Stimulated activated CD4-positive, alpha-beta T cell treated with anti-CD3 and anti-CD28 coated beads, Interleukin-2, amount 100 ng/mL, for 48 hours (primary cell): ENCODE measurements at regions not wholly inside any gene's neighbourhood (a gene's known extent, or its start where the extent isn't known, plus 50 kb on each side); places are given as distances from the start of the nearest gene placed in this dataset.

ENCODE experiments used
- DNase-seq, 2 donors: peaks; one replicate each; pipeline ENCODE4 v3.0.0-alpha.2; 2020

- DNase-seq: no peak
Observed at GRCh38 chr5:7955476-7955875, 86.5 kb downstream of the MTRR start.

GRCh38 chr5:7957329-7957728, 88.4 kb downstream of the MTRR start:
- DNase-seq: no peak

GRCh38 chr5:7960142-7960541, 91.2 kb downstream of the MTRR start:
- no peak for DNase-seq

DNA sequence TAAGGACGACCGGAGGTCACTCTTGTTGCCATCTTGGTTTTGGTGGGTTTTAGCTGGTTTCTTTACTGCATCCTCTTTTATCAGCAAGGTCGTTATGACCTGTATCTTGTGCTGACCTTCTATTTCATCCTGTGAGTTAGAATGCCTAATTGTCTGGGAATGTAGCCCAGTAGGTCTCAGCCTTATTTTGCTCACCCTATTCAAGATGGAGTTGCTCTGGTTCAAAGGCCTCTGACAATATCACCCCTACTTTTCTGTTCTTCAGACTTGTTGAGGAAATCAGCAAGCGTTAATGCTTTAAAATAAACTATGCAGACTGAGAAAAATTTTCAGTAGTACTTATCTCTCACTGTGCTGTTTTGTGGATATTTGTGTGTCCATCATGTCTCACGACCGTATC, 92.6 kb downstream of the MTRR start:
- DNase-seq: no peak

DNA sequence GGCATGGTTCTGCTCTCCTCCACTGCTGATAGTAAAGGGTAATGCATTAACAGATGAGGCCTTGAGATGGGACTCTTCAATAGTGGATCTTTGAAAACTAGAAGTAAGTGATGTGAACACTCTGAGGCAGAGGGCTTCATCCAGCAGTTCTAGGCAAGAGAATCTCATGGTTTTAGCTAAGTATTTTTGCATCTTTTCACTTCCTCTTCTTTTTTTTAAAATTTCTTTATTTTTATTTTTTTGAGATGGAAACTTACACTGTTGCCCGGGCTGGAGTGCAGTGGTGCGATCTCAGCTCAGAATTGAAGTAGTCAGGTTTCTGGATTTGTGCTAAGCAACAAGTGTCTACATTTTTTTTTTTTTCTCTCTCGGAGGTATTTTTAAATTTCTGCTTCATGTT, 101.9 kb downstream of the MTRR start:
- DNase-seq: no peak

- no peak for DNase-seq
Observed at GRCh38 chr5:7976411-7977190, 107.7 kb downstream of the MTRR start.

DNA sequence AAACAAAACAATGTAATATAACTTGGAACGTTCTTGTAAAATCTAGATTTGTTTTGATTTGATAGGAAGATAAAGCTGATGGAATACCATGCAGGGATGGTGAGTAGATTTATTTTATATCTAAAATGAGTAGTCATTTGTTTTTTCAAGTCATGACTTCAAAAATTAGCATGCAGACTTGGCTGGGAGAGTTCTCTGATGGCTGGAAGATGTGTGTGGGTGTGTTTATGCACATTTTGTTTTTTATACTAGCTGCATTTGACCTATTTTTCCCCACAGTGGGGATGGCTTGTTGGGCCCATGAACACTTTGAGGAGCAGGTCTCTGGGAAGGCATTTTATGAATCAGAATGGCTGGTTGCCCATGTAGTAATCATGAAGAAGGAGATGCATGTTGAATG, 109.2 kb downstream of the MTRR start:
- no peak for DNase-seq

- no peak for DNase-seq
Observed at GRCh38 chr5:7978991-7979390, 110.0 kb downstream of the MTRR start.

DNA sequence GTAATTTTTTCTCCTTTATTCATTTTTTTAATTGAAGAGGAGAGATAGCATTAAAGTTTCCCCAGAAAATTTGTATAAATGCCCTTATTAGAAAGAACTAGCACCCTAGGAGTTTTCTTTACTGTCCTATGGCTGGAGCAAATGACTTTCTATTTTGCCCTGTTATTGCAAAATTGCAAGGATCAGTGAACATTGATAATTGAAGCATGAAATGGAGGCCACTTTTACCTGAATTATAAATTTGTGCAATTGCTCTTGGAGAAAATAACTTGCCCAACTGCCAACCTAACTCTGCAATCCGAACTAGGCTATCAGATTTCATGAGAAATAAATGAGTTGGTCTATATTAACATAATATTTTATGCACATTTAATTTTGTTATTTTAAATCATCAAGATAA, 111.9 kb downstream of the MTRR start:
- no peak for DNase-seq

- no peak for DNase-seq
Observed at GRCh38 chr5:7983433-7983832, 114.5 kb downstream of the MTRR start.

- no peak for DNase-seq
Observed at GRCh38 chr5:7991125-7991821, 122.3 kb downstream of the MTRR start.

DNA sequence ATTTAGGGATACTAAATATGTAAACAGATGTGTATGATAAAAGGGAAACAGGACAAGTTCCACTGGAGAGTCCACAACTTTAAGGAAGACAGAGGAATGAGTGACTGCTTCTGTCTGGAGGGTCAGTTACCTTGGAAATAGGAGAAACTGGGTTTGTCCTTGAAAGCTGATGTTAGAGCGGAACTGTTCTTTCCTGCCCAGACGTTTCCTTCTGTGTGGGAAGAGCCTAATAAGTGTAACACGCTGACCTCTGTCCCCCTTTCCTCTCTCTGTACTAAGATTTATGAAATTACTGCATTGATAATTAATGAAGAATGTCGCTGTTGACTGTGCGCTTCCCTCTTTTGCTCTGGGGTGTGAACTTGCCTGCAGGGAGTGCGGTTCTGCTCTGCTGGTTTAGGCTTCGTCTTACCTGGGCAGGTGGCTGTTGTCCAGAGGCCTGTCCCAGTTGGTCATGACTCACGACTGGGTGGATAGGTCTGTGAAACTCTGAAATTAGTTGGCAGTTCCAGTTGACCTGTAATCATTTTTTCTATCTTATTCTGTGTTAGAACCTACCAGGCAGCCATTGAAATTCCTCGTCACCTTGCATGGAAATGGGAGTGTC, 126.8 kb downstream of the MTRR start:
- DNase-seq: no peak

- no peak for DNase-seq
Observed at GRCh38 chr5:8005416-8005815, 136.5 kb downstream of the MTRR start.

- DNase-seq: no peak
Observed at GRCh38 chr5:8012131-8012977, 143.4 kb downstream of the MTRR start.

DNA sequence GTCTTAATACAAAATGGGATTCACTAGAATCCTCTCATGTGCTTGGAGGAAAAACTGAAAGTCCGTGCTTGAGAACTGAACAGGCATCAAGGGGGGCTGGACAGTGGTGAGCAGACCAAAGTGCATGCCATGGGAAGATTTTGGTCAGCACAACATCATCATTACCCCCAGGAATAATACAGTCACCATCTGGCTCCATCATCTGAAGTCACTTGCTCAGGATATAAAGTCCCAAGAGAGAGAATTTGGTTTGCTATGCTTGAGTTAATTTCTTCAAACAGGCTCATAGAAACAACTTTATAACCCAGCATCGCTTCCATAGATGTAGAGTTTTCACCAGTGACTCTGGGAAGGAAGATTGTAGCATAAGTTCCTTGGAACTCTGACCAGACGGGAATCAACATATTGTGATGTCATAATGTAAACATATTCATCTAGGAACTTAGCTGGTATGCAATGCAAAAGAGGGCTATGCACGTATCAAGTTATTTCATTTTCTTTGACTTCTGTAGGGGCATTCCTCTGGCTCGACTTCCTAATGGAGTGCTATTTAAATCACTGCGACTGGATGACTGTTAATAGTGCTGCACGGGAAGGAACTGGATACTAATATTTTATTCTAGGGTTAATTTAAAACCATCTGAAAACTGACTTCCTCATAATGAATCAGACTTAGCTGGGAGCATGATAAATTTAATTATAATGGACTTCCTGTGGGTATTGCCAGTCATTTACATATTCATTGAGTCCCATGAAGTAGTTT, 145.2 kb downstream of the MTRR start:
- no peak for DNase-seq

- DNase-seq: no peak
Observed at GRCh38 chr5:8019719-8020218, 150.8 kb downstream of the MTRR start.

GRCh38 chr5:8020861-8021514, 152.0 kb downstream of the MTRR start:
- no peak for DNase-seq

GRCh38 chr5:8028243-8028642, 159.3 kb downstream of the MTRR start:
- no peak for DNase-seq

GRCh38 chr5:8033261-8033660, 164.3 kb downstream of the MTRR start:
- DNase-seq: no peak

- no peak for DNase-seq
Observed at GRCh38 chr5:8034852-8035251, 165.9 kb downstream of the MTRR start.

DNA sequence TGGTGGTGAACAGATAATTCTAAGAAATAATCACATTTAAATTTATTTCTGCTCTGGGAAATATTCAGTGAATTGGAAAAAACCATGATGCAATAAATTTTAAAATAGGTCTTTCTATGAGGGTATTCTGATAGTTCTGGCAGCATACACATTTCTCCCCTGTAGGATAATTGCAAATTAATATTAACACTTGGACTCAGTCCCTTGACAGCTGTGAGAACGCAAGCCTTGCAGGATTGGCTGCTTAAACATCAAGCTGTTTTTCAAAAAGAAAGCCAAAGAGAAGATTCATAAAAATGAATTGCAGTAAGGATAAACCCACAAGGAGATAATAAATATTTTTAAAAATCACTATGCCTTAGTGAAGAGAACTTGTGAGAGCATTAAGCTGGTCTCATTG, 180.0 kb downstream of the MTRR start:
- no peak for DNase-seq
